ENCODE measurements at regions not wholly inside any gene's neighbourhood (a gene's known extent, or its start where the extent isn't known, plus 50 kb on each side); places are given as distances from the start of the nearest gene placed in this dataset.

GRCh38 chr2:184119989-184120800, 478.1 kb upstream of the ZNF804A start:
- Mint-ChIP-seq H3K4me3 (no peak overlapping the region), H3K27ac (no peak overlapping the region), H3K36me3 (no peaks in the 10 kb centered on the region)

GRCh38 chr2:184125867-184126266, 472.5 kb upstream of the ZNF804A start:
- Mint-ChIP-seq H3K36me3 (no peaks in the 10 kb centered on the region), H3K27me3 (no peaks in the 10 kb centered on the region), H3K4me1 (no peaks in the 10 kb centered on the region), H3K27ac (no peak overlapping the region), H3K4me3 (no peak overlapping the region), H3K9me3 (peaks cover under 1 to 8% (median 7%) of the 10 kb centered on the region in 3 donors)
- peaks cover under 1% of the 10 kb centered on the region for H3K9me3 ChIP-seq
- WGBS (ENCODE audit: insufficient coverage) = 100% methylated on average over 1 of the region's 2 CpGs
- H3K27ac ChIP-seq (ENCODE audit: low read length) = no peak overlapping the region
- H3K4me3 ChIP-seq (ENCODE audit: control insufficient read depth in 1 of 2, extremely low read depth in 1 of 2, low read length in 1 of 2) = no peak overlapping the region
- ChIA-PET CTCF (no interaction called here), POLR2A (no interaction called here)
- no peak for DNase-seq
- H3K36me3 ChIP-seq (ENCODE audit: control insufficient read depth in 2 of 2, extremely low read depth in 1 of 2, insufficient read depth in 1 of 2, low read length in 1 of 2) = no peaks in the 10 kb centered on the region
- no peaks in the 10 kb centered on the region for H3K27me3 ChIP-seq (replicated peaks in 1 of 2; ENCODE audit: control insufficient read depth in 2 of 2, extremely low read depth in 1 of 2, insufficient read depth in 2 of 2, low read length in 1 of 2)
- no peak for ATAC-seq (replicated peaks in 1 of 4)
- no peaks in the 10 kb centered on the region for H3K4me1 ChIP-seq (ENCODE audit: control insufficient read depth in 1 of 2, extremely low read depth in 1 of 2, insufficient read depth in 2 of 2, low read length in 2 of 2)

More at GRCh38 chr2:184119989-184120800, 478.1 kb upstream of the ZNF804A start:
- Histone ChIP-seq H3K4me3 (ENCODE audit: control insufficient read depth in 1 of 2, extremely low read depth in 1 of 2, low read length in 1 of 2) (no peak overlapping the region), H3K27ac (ENCODE audit: low read length) (no peak overlapping the region), H3K36me3 (ENCODE audit: control insufficient read depth in 2 of 2, extremely low read depth in 1 of 2, insufficient read depth in 1 of 2, low read length in 1 of 2) (no peaks in the 10 kb centered on the region), H3K9me3 (peaks cover 2% of the 10 kb centered on the region), H3K4me1 (ENCODE audit: control insufficient read depth in 1 of 2, extremely low read depth in 1 of 2, insufficient read depth in 2 of 2, low read length in 2 of 2) (no peaks in the 10 kb centered on the region), H3K27me3 (replicated peaks in 1 of 2; ENCODE audit: control insufficient read depth in 2 of 2, extremely low read depth in 1 of 2, insufficient read depth in 2 of 2, low read length in 1 of 2) (no peaks in the 10 kb centered on the region)
- H3K4me1 Mint-ChIP-seq = no peaks in the 10 kb centered on the region
- H3K27me3 Mint-ChIP-seq = no peaks in the 10 kb centered on the region
- no peak for DNase-seq
- POLR2A ChIA-PET = no interaction called here
- no peaks in the 10 kb centered on the region for H3K9me3 Mint-ChIP-seq
- CTCF ChIA-PET = interaction anchor here in 1 of 2 donors (1.1 kb wide), 1 partner anchor 27 kb away, joined by 3 read pairs; no protein-coding TSS in a partner anchor
- WGBS (ENCODE audit: insufficient coverage) = no CpG with 5 or more reads among the region's 1 CpG
- ATAC-seq (replicated peaks in 1 of 4) = no peak

- WGBS (ENCODE audit: insufficient coverage) = 100% methylated on average over 1 of the region's 1 CpG
- Histone ChIP-seq H3K27me3 (replicated peaks in 1 of 2; ENCODE audit: control insufficient read depth in 2 of 2, extremely low read depth in 1 of 2, insufficient read depth in 2 of 2, low read length in 1 of 2) (no peaks in the 10 kb centered on the region), H3K4me1 (ENCODE audit: control insufficient read depth in 1 of 2, extremely low read depth in 1 of 2, insufficient read depth in 2 of 2, low read length in 2 of 2) (no peaks in the 10 kb centered on the region), H3K27ac (ENCODE audit: low read length) (no peak overlapping the region), H3K9me3 (no peaks in the 10 kb centered on the region), H3K4me3 (ENCODE audit: control insufficient read depth in 1 of 2, extremely low read depth in 1 of 2, low read length in 1 of 2) (no peak overlapping the region), H3K36me3 (ENCODE audit: control insufficient read depth in 2 of 2, extremely low read depth in 1 of 2, insufficient read depth in 1 of 2, low read length in 1 of 2) (no peaks in the 10 kb centered on the region)
- no peak for DNase-seq
- H3K4me3 Mint-ChIP-seq = no peak overlapping the region
- H3K27ac Mint-ChIP-seq = no peak overlapping the region
- H3K4me1 Mint-ChIP-seq = no peaks in the 10 kb centered on the region
- H3K27me3 Mint-ChIP-seq = no peaks in the 10 kb centered on the region
- CTCF ChIA-PET = no interaction called here
- no peak for ATAC-seq (replicated peaks in 1 of 4)
- POLR2A ChIA-PET = no interaction called here
- H3K36me3 Mint-ChIP-seq = no peaks in the 10 kb centered on the region
- peaks cover 16 to 17% (median 16%) of the 10 kb centered on the region in 3 donors for H3K9me3 Mint-ChIP-seq
Measured at GRCh38 chr2:184129073-184129472, 469.3 kb upstream of the ZNF804A start.

- ChIA-PET CTCF (no interaction called here), POLR2A (no interaction called here)
- Mint-ChIP-seq H3K4me3 (no peak overlapping the region), H3K27ac (no peak overlapping the region), H3K4me1 (no peaks in the 10 kb centered on the region), H3K36me3 (no peaks in the 10 kb centered on the region), H3K27me3 (no peaks in the 10 kb centered on the region), H3K9me3 (peaks cover 7 to 15% (median 10%) of the 10 kb centered on the region in 3 donors)
- Histone ChIP-seq H3K9me3 (peaks cover 2% of the 10 kb centered on the region), H3K27me3 (replicated peaks in 1 of 2; ENCODE audit: control insufficient read depth in 2 of 2, extremely low read depth in 1 of 2, insufficient read depth in 2 of 2, low read length in 1 of 2) (no peaks in the 10 kb centered on the region), H3K27ac (ENCODE audit: low read length) (no peak overlapping the region), H3K4me1 (ENCODE audit: control insufficient read depth in 1 of 2, extremely low read depth in 1 of 2, insufficient read depth in 2 of 2, low read length in 2 of 2) (no peaks in the 10 kb centered on the region), H3K36me3 (ENCODE audit: control insufficient read depth in 2 of 2, extremely low read depth in 1 of 2, insufficient read depth in 1 of 2, low read length in 1 of 2) (no peaks in the 10 kb centered on the region), H3K4me3 (ENCODE audit: control insufficient read depth in 1 of 2, extremely low read depth in 1 of 2, low read length in 1 of 2) (no peak overlapping the region)
- ATAC-seq (replicated peaks in 1 of 4) = no peak
- WGBS (ENCODE audit: insufficient coverage) = 100% methylated on average over 1 of the region's 1 CpG
- no peak for DNase-seq
Measured at GRCh38 chr2:184137955-184138354, 460.4 kb upstream of the ZNF804A start.

- Histone ChIP-seq H3K4me1 (ENCODE audit: control insufficient read depth in 1 of 2, extremely low read depth in 1 of 2, insufficient read depth in 2 of 2, low read length in 2 of 2) (no peaks in the 10 kb centered on the region), H3K4me3 (ENCODE audit: control insufficient read depth in 1 of 2, extremely low read depth in 1 of 2, low read length in 1 of 2) (no peak overlapping the region), H3K9me3 (peaks cover 2% of the 10 kb centered on the region), H3K27me3 (replicated peaks in 1 of 2; ENCODE audit: control insufficient read depth in 2 of 2, extremely low read depth in 1 of 2, insufficient read depth in 2 of 2, low read length in 1 of 2) (no peaks in the 10 kb centered on the region), H3K27ac (ENCODE audit: low read length) (no peak overlapping the region), H3K36me3 (ENCODE audit: control insufficient read depth in 2 of 2, extremely low read depth in 1 of 2, insufficient read depth in 1 of 2, low read length in 1 of 2) (no peaks in the 10 kb centered on the region)
- Mint-ChIP-seq H3K27ac (no peak overlapping the region), H3K36me3 (no peaks in the 10 kb centered on the region), H3K27me3 (no peaks in the 10 kb centered on the region), H3K4me1 (no peaks in the 10 kb centered on the region), H3K4me3 (no peak overlapping the region), H3K9me3 (peaks cover 0 to 8% (median 7%) of the 10 kb centered on the region in 3 donors)
- ATAC-seq (replicated peaks in 1 of 4) (no peak), DNase-seq (no peak)
- CTCF ChIA-PET = no interaction called here
- POLR2A ChIA-PET = no interaction called here
Measured at GRCh38 chr2:184141866-184142265, 456.5 kb upstream of the ZNF804A start.

- no peaks in the 10 kb centered on the region for H3K36me3 ChIP-seq (ENCODE audit: control insufficient read depth in 2 of 2, extremely low read depth in 1 of 2, insufficient read depth in 1 of 2, low read length in 1 of 2)
- WGBS (ENCODE audit: insufficient coverage) = 100% methylated on average over 2 of the region's 2 CpGs
- no peaks in the 10 kb centered on the region for H3K9me3 ChIP-seq
- H3K4me3 Mint-ChIP-seq = no peak overlapping the region
- H3K4me1 Mint-ChIP-seq = no peaks in the 10 kb centered on the region
- H3K36me3 Mint-ChIP-seq = no peaks in the 10 kb centered on the region
- no peak for ATAC-seq (replicated peaks in 1 of 4)
- ChIA-PET CTCF (no interaction called here), POLR2A (no interaction called here)
- H3K27ac Mint-ChIP-seq = no peak overlapping the region
- H3K4me1 ChIP-seq (ENCODE audit: control insufficient read depth in 1 of 2, extremely low read depth in 1 of 2, insufficient read depth in 2 of 2, low read length in 2 of 2) = no peaks in the 10 kb centered on the region
- no peaks in the 10 kb centered on the region for H3K27me3 Mint-ChIP-seq
- H3K27ac ChIP-seq (ENCODE audit: low read length) = no peak overlapping the region
- H3K9me3 Mint-ChIP-seq = peaks cover 14 to 21% (median 15%) of the 10 kb centered on the region in 3 donors
- no peak for DNase-seq
- no peaks in the 10 kb centered on the region for H3K27me3 ChIP-seq (replicated peaks in 1 of 2; ENCODE audit: control insufficient read depth in 2 of 2, extremely low read depth in 1 of 2, insufficient read depth in 2 of 2, low read length in 1 of 2)
- H3K4me3 ChIP-seq (ENCODE audit: control insufficient read depth in 1 of 2, extremely low read depth in 1 of 2, low read length in 1 of 2) = no peak overlapping the region
Measured at GRCh38 chr2:184154438-184154837, 443.9 kb upstream of the ZNF804A start.
